Activated CD4-positive, alpha-beta T cell treated with anti-CD3 and anti-CD28 coated beads, Interleukin-2, amount 50 U/mL, for 16 hours (primary cell): ENCODE measurements at regions not wholly inside any gene's neighbourhood (a gene's known extent, or its start where the extent isn't known, plus 50 kb on each side); places are given as distances from the start of the nearest gene placed in this dataset.

Experiments used
- DNase-seq: peaks from one replicate; pipeline ENCODE4 v3.0.0-alpha.2; 2020

DNA sequence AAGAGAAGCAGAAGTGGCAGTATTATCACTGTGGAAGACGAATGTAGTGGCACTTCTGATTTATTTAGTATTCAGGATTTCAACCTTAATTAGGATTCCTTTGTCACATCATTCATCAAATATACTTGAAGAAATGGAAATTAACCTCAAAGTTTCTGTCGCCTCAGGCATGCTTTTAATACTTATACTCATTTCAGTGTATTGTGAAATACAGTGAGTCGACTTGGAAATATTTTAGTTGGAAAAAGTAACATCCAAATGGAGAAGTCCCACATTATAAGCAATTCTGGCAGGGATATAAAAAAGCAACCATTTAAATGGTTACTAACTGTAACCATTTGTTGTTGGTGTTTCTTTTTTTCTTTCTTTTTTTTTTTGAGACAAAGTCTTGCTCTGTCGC lies 648.8 kb downstream of the ARL4A start:
- no peak for DNase-seq

- no peak for DNase-seq
Observed at GRCh38 chr7:13352677-13353076, 636.8 kb downstream of the ETV1 start.

DNA sequence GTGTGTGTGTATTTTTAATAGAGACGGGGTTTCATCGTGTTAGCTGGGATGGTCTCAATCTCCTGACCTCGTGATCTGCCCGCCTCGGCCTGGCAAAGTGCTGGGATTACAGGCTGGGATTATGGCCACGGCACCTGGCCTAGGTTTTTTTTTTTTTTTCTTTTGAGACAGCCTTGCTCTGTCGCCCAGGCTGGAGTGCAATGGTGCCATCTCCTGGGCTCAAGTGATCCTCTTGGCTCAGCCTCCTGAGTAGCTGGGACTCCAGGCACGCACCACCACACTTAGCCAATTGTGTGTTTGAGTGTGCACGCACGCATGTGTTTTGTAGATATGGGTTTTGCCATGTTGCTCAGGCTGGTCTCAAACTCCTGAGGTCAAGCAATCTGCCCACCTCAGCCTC lies 629.8 kb downstream of the ETV1 start:
- no peak for DNase-seq

GRCh38 chr7:13386741-13387140 lies 602.7 kb downstream of the ETV1 start:
- no peak for DNase-seq

GRCh38 chr7:13407911-13408310 lies 581.6 kb downstream of the ETV1 start:
- no peak for DNase-seq

- no peak for DNase-seq
Observed at GRCh38 chr7:13411151-13411550, 578.3 kb downstream of the ETV1 start.

DNA sequence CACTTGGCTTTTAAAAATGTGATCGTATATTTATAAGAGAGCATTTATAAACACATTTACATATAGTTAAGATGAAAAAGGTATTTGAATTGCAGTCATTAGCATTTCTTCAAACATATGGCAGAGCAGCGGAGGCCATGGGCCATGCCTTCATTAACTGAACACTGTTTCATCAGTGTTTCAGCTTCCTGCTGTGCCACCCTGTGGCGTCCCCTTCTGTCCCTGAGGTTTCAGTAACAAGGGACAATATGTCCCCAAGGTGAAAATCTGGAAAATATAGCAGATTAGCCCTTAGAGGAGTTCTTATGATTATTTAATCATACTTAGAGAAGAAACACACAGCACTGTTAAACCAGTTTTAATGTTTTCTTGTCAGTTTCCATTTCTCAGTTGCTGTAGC lies 577.8 kb downstream of the ETV1 start:
- DNase-seq, result no peak

GRCh38 chr7:13414181-13414580 lies 575.3 kb downstream of the ETV1 start:
- DNase-seq, result no peak

GRCh38 chr7:13414661-13415107 lies 574.8 kb downstream of the ETV1 start:
- DNase-seq, result no peak

DNA sequence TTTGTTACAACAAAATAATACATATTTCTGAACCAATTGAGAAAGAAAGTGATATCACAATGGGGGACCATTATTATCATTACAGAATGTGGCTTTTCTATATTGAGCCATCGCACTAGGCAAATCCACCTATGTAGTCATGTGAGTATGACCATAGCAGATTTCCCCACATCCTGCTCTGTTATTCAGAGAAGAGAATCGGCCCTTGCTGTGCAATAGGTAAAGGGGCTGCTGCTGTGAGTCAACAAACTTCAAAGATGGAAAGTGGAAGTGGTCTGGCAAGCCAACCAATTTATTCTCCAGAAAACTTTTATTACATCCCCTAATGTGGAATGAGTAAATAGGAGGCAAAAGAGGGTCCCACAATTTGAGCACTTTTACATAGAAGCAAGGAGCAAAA lies 573.4 kb downstream of the ETV1 start:
- DNase-seq, result no peak

GRCh38 chr7:13416544-13416943 lies 572.9 kb downstream of the ETV1 start:
- DNase-seq, result no peak

- DNase-seq, result no peak
Observed at GRCh38 chr7:13420726-13421125, 568.7 kb downstream of the ETV1 start.

DNA sequence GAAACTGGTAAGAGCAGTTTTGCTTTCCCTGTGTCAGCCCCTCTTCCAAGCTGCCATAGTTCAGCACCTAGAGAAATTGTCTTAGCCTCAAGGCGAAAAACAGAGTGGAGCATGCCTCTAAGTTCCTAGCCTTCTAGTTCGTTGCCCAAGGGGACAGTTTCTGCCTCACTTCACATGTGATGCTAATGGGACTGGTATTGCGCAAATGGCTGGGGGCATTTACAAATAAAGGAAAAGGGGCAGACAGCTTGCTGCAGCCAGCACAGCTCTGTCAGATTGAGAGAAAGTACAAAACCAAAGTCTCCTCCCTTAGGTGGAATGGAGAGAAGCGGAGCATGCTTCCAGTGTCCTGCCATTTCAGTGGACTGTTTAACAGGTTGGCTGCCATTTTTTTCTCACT lies 567.7 kb downstream of the ETV1 start:
- DNase-seq, result no peak

GRCh38 chr7:13433946-13434345 lies 555.5 kb downstream of the ETV1 start:
- DNase-seq, result no peak

DNA sequence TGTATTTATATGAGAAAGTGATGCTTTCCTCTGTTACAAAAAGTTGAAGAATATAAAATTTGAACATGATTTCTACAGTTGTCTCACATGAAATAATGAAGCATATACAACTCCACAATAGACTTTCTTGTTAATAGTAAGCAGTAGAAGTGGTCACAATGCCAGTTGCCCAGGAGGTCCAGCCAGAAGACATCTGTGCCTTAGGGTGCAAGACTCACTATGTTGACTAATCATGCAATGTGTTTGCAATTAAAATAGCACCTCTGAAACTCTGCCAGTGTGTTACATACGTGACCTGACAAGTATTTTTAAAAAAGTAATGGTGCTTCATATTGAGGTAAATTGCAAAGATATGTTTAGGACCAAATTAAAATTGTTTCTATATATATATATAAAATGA lies 547.2 kb downstream of the ETV1 start:
- no peak for DNase-seq

- DNase-seq, result no peak
Observed at GRCh38 chr7:13447637-13448036, 541.8 kb downstream of the ETV1 start.

GRCh38 chr7:13448243-13448642 lies 541.2 kb downstream of the ETV1 start:
- DNase-seq, result no peak

- no peak for DNase-seq
Observed at GRCh38 chr7:13449460-13449859, 540.0 kb downstream of the ETV1 start.

DNA sequence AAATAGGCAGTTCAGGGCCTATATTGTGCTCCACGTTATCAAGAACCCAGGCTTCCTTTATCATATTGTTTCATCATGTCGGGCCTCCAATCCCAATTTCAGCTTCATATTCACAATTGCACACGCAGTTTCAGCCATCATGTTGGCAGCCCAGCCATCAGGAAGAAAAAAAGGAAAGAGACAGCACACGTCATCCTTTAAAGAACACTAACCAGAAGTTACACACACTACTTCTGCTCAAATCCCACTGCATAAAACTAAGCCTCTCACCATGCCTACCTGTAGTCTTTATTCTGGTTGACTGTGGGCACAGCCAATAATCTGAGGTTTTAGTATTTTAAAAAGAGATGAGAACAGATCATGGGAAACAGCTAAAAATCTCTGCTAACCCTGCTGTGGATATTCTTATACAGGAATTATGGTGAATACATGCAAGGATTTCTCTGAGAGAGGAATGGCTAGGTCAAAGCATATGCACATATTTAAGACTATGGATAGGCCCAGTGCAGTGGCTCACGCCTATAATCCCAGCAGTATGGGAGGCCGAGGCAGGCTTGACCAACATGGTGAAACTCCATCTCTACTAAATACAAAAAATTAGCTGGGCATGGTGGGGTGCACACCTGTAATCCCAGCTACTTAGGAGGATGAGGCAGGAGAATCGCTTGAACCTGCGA lies 534.4 kb downstream of the ETV1 start:
- no peak for DNase-seq

DNA sequence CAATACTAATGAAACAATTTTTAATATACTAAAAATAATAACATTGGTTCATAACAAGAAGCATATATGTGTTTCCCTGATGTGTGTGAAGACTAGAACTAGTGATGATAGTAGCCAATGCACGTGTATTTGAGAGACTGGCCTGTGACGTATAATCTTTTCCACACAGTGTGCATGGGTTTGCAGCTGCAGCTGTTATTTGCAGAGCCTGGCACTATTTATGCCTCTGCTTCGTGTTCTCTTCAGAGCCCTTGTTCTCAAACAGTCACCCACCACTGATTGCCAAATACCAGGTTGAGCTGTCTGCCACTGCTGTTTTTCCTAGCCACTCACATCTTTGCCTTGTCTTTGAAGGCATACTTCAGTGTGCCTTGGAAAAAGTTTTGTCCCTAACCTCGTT lies 531.7 kb downstream of the ETV1 start:
- no peak for DNase-seq

- no peak for DNase-seq
Observed at GRCh38 chr7:13466874-13467547, 522.5 kb downstream of the ETV1 start.

DNA sequence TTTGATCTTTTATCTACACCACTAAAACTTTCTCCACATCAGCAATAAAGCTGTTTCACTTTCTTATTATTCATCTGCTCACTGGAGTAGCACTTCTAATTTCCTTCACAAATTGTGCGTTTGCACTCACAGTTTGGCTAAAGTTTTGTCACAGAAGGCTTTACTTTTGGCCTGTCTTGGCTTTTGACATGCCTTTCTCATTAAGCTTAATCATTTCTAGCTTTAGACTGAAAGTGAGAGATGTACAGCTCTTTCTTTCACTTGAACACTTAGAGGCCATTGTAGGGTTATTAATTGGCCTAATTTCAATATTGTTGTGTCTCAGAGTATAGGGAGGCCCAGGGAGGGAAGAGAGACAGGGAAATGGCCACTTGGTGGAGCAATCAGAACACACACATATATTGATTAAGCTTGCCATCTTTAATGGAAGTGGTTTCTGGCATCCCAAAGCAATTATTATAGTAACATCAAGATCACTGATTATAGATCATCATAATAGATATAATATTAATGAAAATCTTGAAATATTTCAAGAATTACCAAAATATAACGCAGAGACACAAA lies 512.5 kb downstream of the ETV1 start:
- DNase-seq, result no peak

- no peak for DNase-seq
Observed at GRCh38 chr7:13489386-13489785, 500.1 kb downstream of the ETV1 start.

DNA sequence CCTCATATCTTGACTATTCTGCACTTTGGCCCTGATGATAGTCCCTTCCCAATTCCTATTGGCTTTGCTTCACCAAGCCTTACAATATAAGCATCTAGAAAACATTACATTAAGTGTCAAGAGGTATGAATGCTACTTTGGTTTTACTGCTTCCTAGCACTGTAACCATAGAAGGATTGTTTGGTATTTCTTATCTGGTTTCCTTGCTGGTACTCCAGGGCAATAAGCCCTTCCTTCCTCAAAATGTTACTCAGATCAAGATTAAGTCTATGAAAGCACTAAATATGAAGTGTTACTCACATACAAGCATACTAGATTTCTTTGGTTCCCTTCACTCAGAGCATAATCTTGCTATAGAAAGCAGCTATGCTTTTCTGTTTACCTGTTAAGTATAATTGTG lies 492.5 kb downstream of the ETV1 start:
- DNase-seq, result no peak

DNA sequence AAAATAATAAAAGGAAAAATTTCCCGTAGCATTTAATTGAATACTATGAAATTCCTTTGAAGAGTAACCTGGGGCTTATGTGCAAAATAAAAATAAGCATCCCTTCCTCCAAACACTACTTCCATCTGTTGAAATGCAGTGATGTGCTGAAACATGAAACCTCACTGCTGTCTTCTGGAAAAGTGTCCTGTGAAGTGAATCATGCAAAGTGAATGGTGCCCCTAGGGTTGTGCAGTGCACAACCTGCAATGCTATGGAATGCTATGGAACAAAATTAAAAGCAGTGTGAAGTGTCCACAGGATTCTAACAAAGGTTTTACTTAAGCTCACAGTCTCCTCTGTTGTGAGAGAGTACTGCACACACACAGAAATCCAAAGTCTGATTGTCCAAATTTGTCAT lies 480.9 kb downstream of the ETV1 start:
- DNase-seq, result no peak
